ENCODE measurements at regions not wholly inside any gene's neighbourhood (a gene's known extent, or its start where the extent isn't known, plus 50 kb on each side); places are given as distances from the start of the nearest gene placed in this dataset.

DNA sequence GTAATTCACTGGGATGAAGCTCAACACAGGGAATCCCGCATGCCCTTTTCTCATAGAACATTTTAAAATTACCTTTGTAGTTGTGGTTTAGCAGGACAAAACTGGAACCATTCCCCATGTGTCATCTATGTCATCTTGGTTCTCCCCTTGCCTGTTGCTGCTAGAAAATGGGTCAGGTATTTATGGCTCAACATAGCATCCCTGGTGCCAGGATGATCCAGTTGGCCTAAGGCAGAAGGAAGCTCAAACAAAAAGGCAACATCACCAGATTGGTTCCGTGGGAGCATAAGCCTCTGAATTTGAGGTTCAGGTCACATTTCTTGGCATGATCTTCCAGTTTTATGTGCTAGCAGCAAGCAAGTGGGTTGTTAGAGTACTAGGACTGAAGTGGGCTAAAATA, 552.6 kb upstream of the BOD1L1 start:
- no peak for DNase-seq

DNA sequence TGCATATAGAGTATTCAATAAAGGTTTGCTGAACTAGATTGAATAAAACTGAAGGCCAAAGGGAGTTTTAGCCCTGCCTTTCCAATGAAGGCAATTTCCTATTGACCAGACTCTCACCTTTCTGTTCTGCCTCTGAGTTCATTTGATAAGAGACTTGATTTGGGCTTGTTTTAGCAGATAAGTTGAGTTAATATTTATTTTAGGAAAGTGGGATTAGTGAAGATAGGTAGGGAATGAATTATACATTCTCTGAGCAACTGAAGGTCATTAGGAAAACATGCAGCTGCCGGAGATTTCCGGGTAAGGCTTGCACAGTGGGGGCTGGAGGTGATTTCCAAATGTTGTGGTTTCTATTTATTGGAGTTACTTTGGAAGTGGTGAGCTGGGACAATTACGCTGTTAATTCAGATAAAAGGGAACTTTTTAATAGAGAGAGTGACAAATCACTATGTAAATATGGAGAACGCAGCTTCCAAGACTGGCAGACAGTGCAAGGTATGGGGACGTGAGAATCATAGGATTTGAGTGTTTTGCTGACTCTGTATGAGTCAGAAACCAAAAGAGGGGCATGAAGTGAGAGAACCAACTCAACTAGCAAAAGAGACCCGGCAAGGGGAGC, 553.6 kb upstream of the BOD1L1 start:
- no peak for DNase-seq

GRCh38 chr4:14182148-14182547, 554.6 kb upstream of the BOD1L1 start:
- no peak for DNase-seq

- DNase-seq, result no peak
Observed at GRCh38 chr4:14184265-14184664, 556.7 kb upstream of the BOD1L1 start.

GRCh38 chr4:14184767-14185166, 557.2 kb upstream of the BOD1L1 start:
- no peak for DNase-seq

GRCh38 chr4:14188214-14188613, 560.7 kb upstream of the BOD1L1 start:
- no peak for DNase-seq

- no peak for DNase-seq
Observed at GRCh38 chr4:14193601-14194000, 566.1 kb upstream of the BOD1L1 start.

- DNase-seq, result no peak
Observed at GRCh38 chr4:14196131-14196530, 568.6 kb upstream of the BOD1L1 start.

DNA sequence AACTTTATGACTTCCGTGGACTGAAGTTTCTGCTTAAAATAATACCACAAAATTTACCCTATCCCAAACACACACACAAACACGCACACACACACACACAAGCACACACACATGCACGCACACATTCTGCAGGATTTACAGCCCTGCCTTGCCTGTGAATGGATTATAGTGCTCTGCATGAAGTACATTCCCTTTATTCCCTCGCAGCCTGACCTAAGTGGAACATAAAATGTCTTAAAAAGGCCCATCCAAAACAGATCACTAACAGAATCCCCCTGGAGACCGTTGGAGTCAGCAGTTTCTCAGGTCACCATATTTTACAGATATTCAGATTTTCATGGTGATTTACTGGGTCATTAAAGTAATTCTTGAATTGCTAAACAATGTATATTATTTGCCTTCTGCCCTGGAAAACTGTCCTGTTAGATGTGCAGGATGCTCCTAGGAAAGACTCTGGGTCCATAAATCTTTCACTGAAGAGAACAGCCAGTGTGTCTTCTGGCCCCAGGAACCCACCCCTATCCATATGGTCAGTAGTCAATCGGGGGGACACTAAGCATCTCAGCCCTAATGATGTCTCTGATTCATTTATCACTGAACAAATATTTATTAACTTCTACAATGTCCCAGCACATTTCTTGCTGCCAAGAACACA, 587.7 kb upstream of the BOD1L1 start:
- no peak for DNase-seq

GRCh38 chr4:14217401-14217800, 589.9 kb upstream of the BOD1L1 start:
- DNase-seq, result no peak

GRCh38 chr4:14218641-14219040, 591.1 kb upstream of the BOD1L1 start:
- no peak for DNase-seq

- DNase-seq, result no peak
Observed at GRCh38 chr4:14221176-14221575, 593.7 kb upstream of the BOD1L1 start.

- no peak for DNase-seq
Observed at GRCh38 chr4:14222377-14223029, 595.0 kb upstream of the BOD1L1 start.

DNA sequence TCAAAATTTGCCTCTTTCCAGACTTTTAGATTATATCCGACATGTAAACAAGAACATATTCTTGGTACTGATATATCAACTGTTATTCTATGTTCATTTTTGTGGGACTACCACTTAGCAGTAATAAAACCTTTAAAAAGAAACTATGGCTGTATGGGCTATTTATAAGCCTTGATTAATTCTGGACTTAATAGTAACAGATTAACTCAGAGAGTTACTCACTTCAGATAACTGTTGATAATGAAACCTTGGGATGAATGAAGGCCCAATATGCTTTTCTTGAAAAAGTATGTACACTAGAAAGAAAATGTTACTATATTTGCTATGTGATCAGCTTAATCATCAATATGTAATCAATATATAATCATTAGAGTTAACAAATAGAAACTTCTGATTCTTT, 595.9 kb upstream of the BOD1L1 start:
- DNase-seq, result no peak

DNA sequence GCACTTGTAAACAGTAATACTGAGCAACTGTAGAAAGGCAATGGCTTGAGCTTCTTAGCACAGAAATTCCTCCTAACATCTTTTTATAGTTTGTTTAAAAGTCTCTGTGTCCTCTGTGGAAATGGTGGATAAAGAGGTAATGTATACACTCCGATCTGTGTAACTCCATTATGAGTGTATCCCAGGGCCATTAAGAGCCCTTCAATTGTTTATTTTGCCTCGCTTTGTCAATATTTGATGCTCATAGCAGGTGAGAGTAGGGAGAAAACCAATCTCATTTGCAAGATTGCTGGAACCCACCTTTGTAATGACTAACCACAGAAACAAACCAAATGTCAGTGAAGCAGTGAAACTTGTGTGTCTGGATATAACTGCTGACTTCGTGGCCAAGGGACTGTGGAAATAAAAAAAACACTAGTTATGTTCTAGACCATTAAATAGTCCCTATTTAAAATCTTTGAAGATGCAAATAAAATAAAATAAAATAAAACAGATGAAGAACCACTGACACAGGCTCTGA, 598.2 kb upstream of the BOD1L1 start:
- no peak for DNase-seq

- DNase-seq, result no peak
Observed at GRCh38 chr4:14233126-14233525, 605.6 kb upstream of the BOD1L1 start.

GRCh38 chr4:14234307-14234706, 606.8 kb upstream of the BOD1L1 start:
- DNase-seq, result no peak

DNA sequence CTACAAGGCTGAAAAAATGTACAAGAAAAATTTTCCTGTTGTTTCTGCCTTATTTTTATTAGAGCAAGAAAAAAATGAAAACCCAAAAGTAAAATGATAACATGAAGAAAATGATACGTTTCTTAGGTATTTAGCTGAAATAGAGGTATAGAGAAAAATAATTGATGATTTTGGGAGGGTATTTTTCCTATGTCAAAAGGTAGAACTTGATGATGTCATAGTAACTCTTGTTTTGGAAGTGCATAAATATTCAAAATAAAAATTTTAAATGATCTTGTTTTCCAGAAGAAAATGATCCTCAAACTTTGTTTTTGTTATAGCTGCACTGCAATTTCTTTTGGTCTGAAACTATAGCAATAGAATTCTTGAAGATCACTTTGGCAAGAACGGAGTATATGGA, 608.8 kb upstream of the BOD1L1 start:
- no peak for DNase-seq

DNA sequence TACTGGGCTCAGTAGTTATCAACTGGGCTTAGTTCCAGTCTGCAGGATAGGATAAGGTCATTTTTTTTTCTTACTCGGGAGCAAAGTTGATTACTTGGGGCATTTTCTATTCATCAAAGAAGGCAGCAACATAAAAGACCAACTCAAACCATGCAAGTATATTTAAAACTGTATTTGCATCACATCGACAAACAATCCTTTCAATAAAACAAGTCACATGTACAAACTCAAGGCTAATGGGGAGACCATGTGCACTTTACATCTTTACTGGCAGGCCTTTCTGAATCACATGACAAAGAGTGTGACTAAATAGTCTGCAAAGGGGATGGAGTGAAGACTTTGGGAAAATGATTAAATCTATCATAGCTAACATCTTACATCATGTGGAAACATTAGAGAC, 610.4 kb upstream of the BOD1L1 start:
- no peak for DNase-seq

DNA sequence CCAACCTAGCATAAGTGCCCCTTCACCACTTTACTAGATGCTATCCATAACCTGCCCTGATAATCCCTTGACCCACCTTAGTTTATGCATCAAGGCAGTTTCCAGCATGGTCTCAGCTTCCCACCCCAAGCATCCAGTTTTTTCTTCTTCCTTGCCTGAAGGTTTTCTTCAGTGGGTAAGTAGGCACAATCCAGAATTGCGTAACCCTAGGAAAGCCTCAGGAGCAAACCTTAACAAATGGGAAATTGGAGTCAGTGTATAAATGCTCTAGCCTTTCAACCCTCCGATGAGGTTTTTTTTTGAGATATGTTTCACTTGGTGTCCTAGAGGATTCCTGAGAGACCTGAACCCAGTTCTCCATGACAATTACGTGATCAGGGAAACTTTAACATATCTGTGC, 614.0 kb upstream of the BOD1L1 start:
- no peak for DNase-seq

DNA sequence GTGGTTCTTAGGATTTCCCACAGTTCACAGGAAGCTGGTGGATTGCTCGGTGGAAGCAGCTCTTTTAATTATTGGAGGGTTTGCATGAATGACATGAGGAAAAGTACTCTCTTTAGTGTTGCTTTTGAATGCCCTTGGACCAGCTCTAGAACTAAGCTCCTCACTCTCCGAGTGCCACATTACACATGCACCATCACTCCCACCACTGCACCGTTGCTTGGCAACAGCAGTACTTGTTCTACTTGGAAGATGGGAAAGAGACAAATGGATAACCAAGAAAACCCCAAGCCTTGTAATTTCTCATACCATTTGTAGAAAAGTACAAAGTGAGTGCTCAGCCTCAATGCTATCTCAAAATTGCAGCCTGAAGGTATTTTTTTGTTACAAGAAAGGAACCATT, 620.2 kb upstream of the BOD1L1 start:
- DNase-seq, result no peak

DNA sequence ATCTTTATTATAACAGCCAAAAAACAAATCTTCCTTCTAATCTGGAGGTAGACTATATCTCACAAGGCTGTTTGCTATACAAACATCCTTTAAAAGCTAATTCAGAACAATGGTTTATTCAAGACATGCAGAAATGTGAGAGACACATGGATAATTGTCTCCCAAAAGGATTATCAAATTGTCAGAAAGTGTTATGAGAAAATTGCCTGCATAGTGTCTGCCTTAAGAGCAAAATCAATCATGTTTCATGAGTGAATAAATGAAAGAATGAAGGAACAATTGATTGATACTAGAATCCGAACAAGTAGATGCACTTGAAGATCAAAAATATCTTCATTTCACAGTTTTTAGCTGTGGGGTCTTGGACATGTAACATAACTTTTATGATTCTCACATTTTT, 621.7 kb upstream of the BOD1L1 start:
- no peak for DNase-seq

- DNase-seq, result no peak
Observed at GRCh38 chr4:14254252-14254651, 626.7 kb upstream of the BOD1L1 start.

GRCh38 chr4:14254926-14255325, 627.4 kb upstream of the BOD1L1 start:
- DNase-seq, result no peak

All from right kidney (tissue), 1 donor.